GM12878 (cell line): ENCODE measurements at regions not wholly inside any gene's neighbourhood (a gene's known extent, or its start where the extent isn't known, plus 50 kb on each side); places are given as distances from the start of the nearest gene placed in this dataset.

Experiments
- ATAC-seq: fragments of 200-7000 bp; cut with Tn5 transposase; 3 replicates; pipeline ENCODE4 v1.9.1; 2020; ENCODE audit warnings: mild to moderate bottlenecking, moderate library complexity
- BruUV-seq: library from RNA; stranded (reverse); fragments of 400-500 nt; replicated peaks from 2 replicates; lab custom pipeline; 2021; lab: Mats Ljungman, UMichigan
- CTCF ChIA-PET: fragments of 300-600 bp; sonication (Branson Sonifier 250); formaldehyde crosslinking; extraction: SDS; loops from one replicate; lab custom pipeline; 2021; ENCODE audit warnings: inconsistent platforms; lab: Yijun Ruan, JAX
- POLR2A ChIA-PET: fragments of 350-600 bp; formaldehyde crosslinking; extraction: SDS; loops from one replicate; lab custom pipeline; 2021; ENCODE audit warnings: inconsistent platforms; lab: Charles Lee
- RAD21 ChIA-PET: fragments of 300-600 bp; sonication (Branson Sonifier 250); formaldehyde crosslinking; loops from one replicate; lab custom pipeline; 2023; ENCODE audit warnings: antibody characterized with exemption; ENCODE audit not compliant: unreplicated experiment; lab: Charles Lee
- SMC1A ChIA-PET: fragments of 300-600 bp; sonication (Branson Sonifier 250); formaldehyde crosslinking; loops from one replicate; lab custom pipeline; 2023; ENCODE audit not compliant: unreplicated experiment, uncharacterized antibody; lab: Charles Lee
- DNase-seq: peaks from one replicate; pipeline ENCODE4 v3.0.0-alpha.2; 2011; ENCODE audit warnings: low read depth, low spot score
- FAIRE-seq: peaks from 3 replicates; lab custom pipeline; 2011; peaks lifted over from hg19 to GRCh38; lab: Jason Lieb, UNC
- H2AFZ ChIP-seq: 2 replicates; pipeline ENCODE4 v1.6.0; 2011; ENCODE audit warnings: low read depth, low read length, control low read depth; ENCODE audit not compliant: control insufficient read depth
- H3K27ac ChIP-seq: 2 replicates; pipeline ENCODE4 v1.5.1; 2011; ENCODE audit warnings: control low read depth; ENCODE audit not compliant: control insufficient read depth, insufficient read depth
- H3K27me3 ChIP-seq, 2 experiments: replicated peaks in 1 of 2; 2 replicates each; pipeline versions ENCODE4 v1.6.0 to v1.6.1; 2011; ENCODE audit warnings: low read length in 1 of 2; ENCODE audit not compliant: control insufficient read depth in 2 of 2, insufficient read depth in 2 of 2
- H3K36me3 ChIP-seq, 2 experiments: 2 replicates each; pipeline ENCODE4 v1.5.1; 2011; ENCODE audit warnings: low read length in 1 of 2; ENCODE audit not compliant: control insufficient read depth in 2 of 2, insufficient read depth in 2 of 2
- H3K4me1 ChIP-seq: 2 replicates; pipeline ENCODE4 v1.6.1; 2011; ENCODE audit warnings: mild to moderate bottlenecking, low read length, moderate library complexity, mixed read lengths; ENCODE audit not compliant: control insufficient read depth, insufficient read depth
- H3K4me2 ChIP-seq: 2 replicates; pipeline ENCODE4 v1.6.0; 2011; ENCODE audit warnings: control low read depth; ENCODE audit not compliant: control insufficient read depth, insufficient read depth
- H3K4me3 ChIP-seq: fragments of 200-600 bp; sonication (generic); 2 replicates; pipeline ENCODE4 v1.5.1; 2016
- H3K79me2 ChIP-seq: 2 replicates; pipeline ENCODE4 v1.6.0; 2011; ENCODE audit warnings: low read length; ENCODE audit not compliant: control insufficient read depth, insufficient read depth
- H3K9ac ChIP-seq: 2 replicates; pipeline ENCODE4 v1.8.0; 2011; ENCODE audit warnings: low read length, control low read depth, mixed read lengths; ENCODE audit not compliant: control insufficient read depth, insufficient read depth
- H3K9me3 ChIP-seq: replicated peaks from 3 replicates; pipeline ENCODE4 v1.5.1; 2011; ENCODE audit warnings: mild to moderate bottlenecking, low read length; ENCODE audit not compliant: control insufficient read depth, insufficient read depth
- H4K20me1 ChIP-seq: 2 replicates; pipeline ENCODE4 v1.6.0; 2011; ENCODE audit not compliant: control insufficient read depth, insufficient read depth
- ASH2L ChIP-seq: fragments of 300-600, 200-600 bp; sonication (generic); IDR thresholded peaks from 2 replicates; pipeline ENCODE4 v1.6.1; 2017; ENCODE audit warnings: low read depth, mild to moderate bottlenecking, borderline replicate concordance
- BMI1 ChIP-seq: fragments of 450-650 bp; IDR thresholded peaks from 2 replicates; pipeline ENCODE4 v1.6.1; 2016; ENCODE audit warnings: mild to moderate bottlenecking, moderate library complexity, borderline replicate concordance
- CHD1 ChIP-seq: IDR thresholded peaks from 2 replicates; pipeline ENCODE4 v1.6.1; 2012; ENCODE audit warnings: low read depth, low read length, improper control_type of control experiment
- CUX1 ChIP-seq: IDR thresholded peaks from 2 replicates; pipeline ENCODE4 v1.6.1; 2012; ENCODE audit warnings: improper control_type of control experiment, low read depth, low read length; ENCODE audit not compliant: insufficient replicate concordance
- EP300 ChIP-seq, 2 experiments: fragments of 150-350 bp in 1 of 2; IDR thresholded peaks; 2 replicates each; pipeline ENCODE4 v1.6.1; 2011 to 2012; ENCODE audit warnings: low read depth in 2 of 2, low read length in 2 of 2, borderline replicate concordance in 1 of 2, improper control_type of control experiment in 1 of 2, inconsistent platforms in 1 of 2; ENCODE audit not compliant: control insufficient read depth in 1 of 2
- FOS ChIP-seq: IDR thresholded peaks from 3 replicates; pipeline ENCODE4 v1.6.1; 2011; ENCODE audit warnings: borderline replicate concordance; ENCODE audit not compliant: insufficient read length; ENCODE audit errors: extremely low read depth
- IRF4 ChIP-seq: IDR thresholded peaks from 2 replicates; pipeline ENCODE4 v1.6.1; 2011; ENCODE audit warnings: low read depth, low read length
- MAX ChIP-seq: IDR thresholded peaks from 2 replicates; pipeline ENCODE4 v1.6.1; 2012; ENCODE audit warnings: low read depth, low read length, improper control_type of control experiment
- MEF2A ChIP-seq: IDR thresholded peaks from 2 replicates; pipeline ENCODE4 v1.6.1; 2011; ENCODE audit warnings: low read depth, mild to moderate bottlenecking, low read length, moderate library complexity; ENCODE audit not compliant: insufficient read depth
- NBN ChIP-seq: fragments of 450-650 bp; IDR thresholded peaks from 2 replicates; pipeline ENCODE4 v1.6.1; 2016
- NFIC ChIP-seq: IDR thresholded peaks from 2 replicates; pipeline ENCODE4 v1.6.1; 2012; ENCODE audit warnings: low read depth, mild to moderate bottlenecking, inconsistent platforms, low read length, moderate library complexity
- NR2F1 ChIP-seq: fragments of 450-650 bp; conservative IDR thresholded peaks from 2 replicates; pipeline ENCODE4 v1.6.1; 2017; ENCODE audit warnings: mild to moderate bottlenecking
- POLR2AphosphoS2 ChIP-seq: IDR thresholded peaks from 2 replicates; pipeline ENCODE4 v1.6.1; 2011; ENCODE audit warnings: low read depth, mild to moderate bottlenecking, low read length, improper control_type of control experiment, moderate library complexity
- RFX5 ChIP-seq: IDR thresholded peaks from 2 replicates; pipeline ENCODE4 v1.6.1; 2011; ENCODE audit warnings: low read depth, low read length, improper control_type of control experiment
- ZBED1 ChIP-seq: IDR thresholded peaks from 2 replicates; pipeline ENCODE4 v1.6.1; 2016; ENCODE audit warnings: borderline replicate concordance
- ZNF217 ChIP-seq: fragments of 450-650 bp; IDR thresholded peaks from 2 replicates; pipeline ENCODE4 v1.6.1; 2017; ENCODE audit warnings: antibody characterized with exemption, mild to moderate bottlenecking
- ZNF384 ChIP-seq: IDR thresholded peaks from 2 replicates; pipeline ENCODE4 v1.6.1; 2012; ENCODE audit warnings: low read depth, mild to moderate bottlenecking, low read length, improper control_type of control experiment, borderline replicate concordance
- WGBS: methylation state at CpG from one replicate; pipeline ENCODE4 v1.1.6; 2016; ENCODE audit warnings: low lambda C conversion rate; ENCODE audit not compliant: insufficient replicate concordance, insufficient coverage; ENCODE audit errors: missing lambda C conversion rate; 5-methylcytosine and 5-hydroxymethylcytosine counted together
- in situ Hi-C: fragments of 300-500 bp; cut with MboI; formaldehyde crosslinking; loops from 9 replicates; pipeline ENCODE4 v1.14.3; 2018; ENCODE audit warnings: mixed read lengths
- intact Hi-C: fragments of 100-400 bp; cut with micrococcal nuclease; formaldehyde crosslinking; loops from one replicate; pipeline ENCODE4 v1.14.2; 2022; ENCODE audit not compliant: unreplicated experiment

GRCh38 chr16:66143415-66143814, 223.1 kb upstream of the CDH5 start:
- ChIA-PET SMC1A (no interaction called here), POLR2A (no interaction called here), CTCF (interaction anchor here (0.8 kb wide), 1 partner anchor 201 kb away, joined by 3 read pairs; no protein-coding TSS in a partner anchor), RAD21 (no interaction called here)
- in situ Hi-C loops, result no loop called here
- H3K36me3 ChIP-seq, result no peaks in the 10 kb centered on the region
- H3K9ac ChIP-seq, result no peak overlapping the region
- no TSS peak for BruUV-seq
- no peaks in the 10 kb centered on the region for H3K9me3 ChIP-seq
- intact Hi-C loops, result no loop called here
- H3K27me3 ChIP-seq, result peaks cover 0 to 3% of the 10 kb centered on the region in 2 experiments; a peak in 3 of 4 replicates
- H3K27ac ChIP-seq, result no peak overlapping the region
- no peak overlapping the region for H3K4me2 ChIP-seq
- H3K79me2 ChIP-seq, result no peaks in the 10 kb centered on the region
- H4K20me1 ChIP-seq, result no peaks in the 10 kb centered on the region
- WGBS, result 0% methylated on average over 1 of the region's 1 CpG
- H3K4me3 ChIP-seq, result no peak overlapping the region
- FAIRE-seq (no peak), ATAC-seq (no peak), DNase-seq (no peak)
- H3K4me1 ChIP-seq, result no peaks in the 10 kb centered on the region
- no peak overlapping the region for H2AFZ ChIP-seq
- TF ChIP-seq MEF2A (no peak), IRF4 (no peak), ZNF217 (no peak), NFIC (no peak), BMI1 (no peak), POLR2AphosphoS2 (no peak), MAX (no peak), RFX5 (no peak), FOS (no peak), NBN (no peak), NR2F1 (no peak), EP300 (IDR thresholded peaks at IDR 0.05; ENCODE audit: borderline replicate concordance in 1 of 2, control insufficient read depth in 1 of 2, low read depth in 2 of 2, low read length in 2 of 2) (no peak), ZBED1 (no peak), ZNF384 (no peak), ASH2L (no peak), CHD1 (no peak), CUX1 (no peak)
